Natural killer cell (primary cell): ENCODE measurements at regions not wholly inside any gene's neighbourhood (a gene's known extent, or its start where the extent isn't known, plus 50 kb on each side); places are given as distances from the start of the nearest gene placed in this dataset.

Experiments
- ATAC-seq, 3 donors: fragments of 150-1000 bp in 2 of 3; fragments of 200-7000 bp in 1 of 3; cut with Tn5 transposase; 1 replicate in 1 of 3; 2 replicates in 2 of 3; pipeline ENCODE4 v1.10.0; 2021; ENCODE audit warnings: mild to moderate bottlenecking in 2 of 3, moderate library complexity in 2 of 3
- DNase-seq, 2 donors: peaks; one replicate each; pipeline versions ENCODE4 v3.0.0 to v3.0.0-alpha.2; 2013 to 2021; ENCODE audit warnings: mixed read lengths in 1 of 2
- H3K27ac ChIP-seq: one replicate; pipeline ENCODE4 v1.5.1; 2013; ENCODE audit warnings: mild to moderate bottlenecking, low read length
- H3K27me3 ChIP-seq: one replicate; pipeline ENCODE4 v1.6.1; 2013; ENCODE audit warnings: low read length; ENCODE audit not compliant: control insufficient read depth, insufficient read depth
- H3K36me3 ChIP-seq: one replicate; pipeline ENCODE4 v1.6.1; 2013; ENCODE audit warnings: low read length; ENCODE audit not compliant: control insufficient read depth, insufficient read depth
- H3K4me1 ChIP-seq: one replicate; pipeline ENCODE4 v1.6.1; 2013; ENCODE audit warnings: low read length; ENCODE audit not compliant: control insufficient read depth, insufficient read depth
- H3K4me3 ChIP-seq: one replicate; pipeline ENCODE4 v1.5.1; 2013; ENCODE audit warnings: low read length
- H3K9me3 ChIP-seq: one replicate; pipeline ENCODE4 v1.6.1; 2013; ENCODE audit warnings: low read length; ENCODE audit not compliant: control insufficient read depth, insufficient read depth
- H3K27ac Mint-ChIP-seq, 2 donors: one replicate each; pipeline ENCODE4 v1.8.0; 2022; ENCODE audit warnings: mild to moderate bottlenecking in 2 of 2, mixed read lengths in 2 of 2, moderate library complexity in 1 of 2
- H3K27me3 Mint-ChIP-seq, 2 donors: one replicate each; pipeline ENCODE4 v1.8.0; 2022; ENCODE audit warnings: low read depth in 2 of 2, mixed read lengths in 2 of 2
- H3K36me3 Mint-ChIP-seq: one replicate; pipeline ENCODE4 v1.8.0; 2022; ENCODE audit warnings: mixed read lengths
- H3K4me1 Mint-ChIP-seq, 2 donors: one replicate each; pipeline ENCODE4 v1.8.0; 2022; ENCODE audit warnings: mixed read lengths in 2 of 2
- H3K4me3 Mint-ChIP-seq: one replicate; pipeline ENCODE4 v1.8.0; 2022; ENCODE audit warnings: mild to moderate bottlenecking, moderate library complexity, mixed read lengths
- H3K9me3 Mint-ChIP-seq, 2 donors: one replicate each; pipeline ENCODE4 v1.8.0; 2022; ENCODE audit warnings: mixed read lengths in 2 of 2
- CTCF ChIP-seq: fragments of 200-600 bp; IDR thresholded peaks from one replicate; pipeline ENCODE4 v1.8.0; 2022; ENCODE audit warnings: antibody characterized with exemption
- WGBS: methylation state at CpG from one replicate; pipeline ENCODE4 v1.1.7; 2013; ENCODE audit warnings: missing lambda C conversion rate; ENCODE audit not compliant: insufficient coverage; 5-methylcytosine and 5-hydroxymethylcytosine counted together
- intact Hi-C: fragments of 100-400 bp; cut with micrococcal nuclease; formaldehyde crosslinking; loops from one replicate; pipeline ENCODE4 v1.14.2; 2022

- Mint-ChIP-seq H3K4me1 (no peaks in the 10 kb centered on the region), H3K36me3 (no peaks in the 10 kb centered on the region), H3K9me3 (peaks cover 7 to 18% of the 10 kb centered on the region in 2 donors), H3K27me3 (no peaks in the 10 kb centered on the region), H3K4me3 (no peak overlapping the region), H3K27ac (no peak overlapping the region)
- Histone ChIP-seq H3K27ac (no peak overlapping the region), H3K9me3 (no peaks in the 10 kb centered on the region), H3K4me1 (no peaks in the 10 kb centered on the region), H3K4me3 (no peak overlapping the region), H3K36me3 (no peaks in the 10 kb centered on the region), H3K27me3 (no peaks in the 10 kb centered on the region)
- intact Hi-C loops = no loop called here
- ATAC-seq = no peak
- no CpG with 5 or more reads among the region's 1 CpG for WGBS
- no peak for TF ChIP-seq CTCF
- DNase-seq = no peak
These were observed 711.2 kb upstream of the NDST4 start for GRCh38 chr4:115824630-115825029.

- Histone ChIP-seq H3K27ac (no peak overlapping the region), H3K27me3 (no peaks in the 10 kb centered on the region), H3K4me1 (no peaks in the 10 kb centered on the region), H3K4me3 (no peak overlapping the region), H3K36me3 (no peaks in the 10 kb centered on the region), H3K9me3 (no peaks in the 10 kb centered on the region)
- H3K4me1 Mint-ChIP-seq = no peaks in the 10 kb centered on the region
- H3K27ac Mint-ChIP-seq = no peak overlapping the region
- H3K36me3 Mint-ChIP-seq = peaks cover 7% of the 10 kb centered on the region
- no peak for DNase-seq
- TF ChIP-seq CTCF = no peak
- intact Hi-C loops = no loop called here
- H3K4me3 Mint-ChIP-seq = no peak overlapping the region
- ATAC-seq = no peak
- peaks cover 22 to 24% of the 10 kb centered on the region in 2 donors for H3K9me3 Mint-ChIP-seq
- H3K27me3 Mint-ChIP-seq = no peaks in the 10 kb centered on the region
These were observed 690.4 kb upstream of the NDST4 start for GRCh38 chr4:115803825-115804224.

DNA sequence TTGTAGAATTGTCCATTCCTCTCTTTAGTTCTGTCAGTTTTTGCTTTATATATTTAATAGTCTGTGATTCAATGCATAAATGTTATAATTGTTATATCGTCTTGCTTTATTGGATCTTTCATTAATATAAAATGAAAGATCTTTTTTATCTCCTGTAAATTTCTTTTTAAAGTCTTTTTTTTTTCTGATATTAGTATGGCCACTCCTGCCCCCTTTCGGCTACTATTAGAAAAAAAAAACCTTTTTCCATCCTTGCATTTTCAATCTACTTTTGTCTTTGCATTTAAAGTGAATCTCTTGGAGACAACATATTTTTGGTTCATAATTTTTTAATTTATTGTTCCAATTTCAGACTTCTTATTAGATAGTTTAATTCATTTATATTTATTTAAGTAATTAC is 677.4 kb upstream of the NDST4 start:
- Histone ChIP-seq H3K36me3 (no peaks in the 10 kb centered on the region), H3K4me1 (no peaks in the 10 kb centered on the region), H3K9me3 (no peaks in the 10 kb centered on the region), H3K27me3 (no peaks in the 10 kb centered on the region), H3K27ac (no peak overlapping the region), H3K4me3 (no peak overlapping the region)
- no peak for DNase-seq
- intact Hi-C loops = no loop called here
- Mint-ChIP-seq H3K27me3 (no peaks in the 10 kb centered on the region), H3K4me1 (no peaks in the 10 kb centered on the region), H3K9me3 (peaks cover 9% of the 10 kb centered on the region in 2 donors), H3K27ac (no peak overlapping the region), H3K36me3 (no peaks in the 10 kb centered on the region), H3K4me3 (no peak overlapping the region)
- no peak for TF ChIP-seq CTCF
- ATAC-seq = no peak
- no CpG with 5 or more reads among the region's 2 CpGs for WGBS

DNA sequence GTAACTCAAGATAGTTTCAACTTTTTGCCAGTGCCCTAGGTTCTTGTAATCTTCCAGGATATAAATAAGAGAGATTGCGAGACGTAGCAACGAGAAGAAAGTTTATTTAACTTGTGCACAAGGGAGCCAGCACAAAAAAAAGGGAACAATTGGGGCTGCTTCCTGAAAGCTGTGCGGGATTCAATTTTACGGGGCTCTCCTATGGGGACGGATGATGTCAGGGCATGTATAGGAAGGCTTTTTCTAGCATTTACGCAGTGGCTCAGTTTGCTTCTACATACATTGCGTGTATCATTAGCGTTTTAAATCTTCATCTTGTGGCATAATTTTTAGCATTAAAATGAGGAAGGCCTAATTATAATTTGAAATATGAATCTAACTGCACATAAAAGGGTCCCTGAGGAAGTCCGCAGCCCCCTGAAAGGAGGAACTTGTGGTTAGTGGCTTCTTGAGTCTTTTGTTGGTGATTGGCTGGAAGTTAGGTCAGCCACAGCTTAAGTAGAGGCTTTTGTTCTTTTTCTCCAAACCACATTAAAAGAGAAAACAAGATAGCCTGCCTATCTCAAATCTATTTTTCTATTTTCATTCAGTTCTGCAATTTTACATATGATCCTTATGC is 668.2 kb upstream of the NDST4 start:
- H3K27me3 Mint-ChIP-seq = no peaks in the 10 kb centered on the region
- H3K4me3 ChIP-seq = no peak overlapping the region
- intact Hi-C loops = no loop called here
- no peaks in the 10 kb centered on the region for H3K27me3 ChIP-seq
- no peaks in the 10 kb centered on the region for H3K4me1 Mint-ChIP-seq
- H3K36me3 Mint-ChIP-seq = no peaks in the 10 kb centered on the region
- no peaks in the 10 kb centered on the region for H3K36me3 ChIP-seq
- no peak overlapping the region for H3K4me3 Mint-ChIP-seq
- peaks cover 12 to 14% of the 10 kb centered on the region in 2 donors for H3K9me3 Mint-ChIP-seq
- H3K4me1 ChIP-seq = no peaks in the 10 kb centered on the region
- no peak for TF ChIP-seq CTCF
- ATAC-seq (no peak), DNase-seq (no peak)
- H3K9me3 ChIP-seq = no peaks in the 10 kb centered on the region
- no peak overlapping the region for H3K27ac ChIP-seq
- no peak overlapping the region for H3K27ac Mint-ChIP-seq
- 4% methylated on average over 9 of the region's 10 CpGs for whole genome bisulfite sequencing
